HEK293 (cell line): ENCODE measurements at regions not wholly inside any gene's neighbourhood (a gene's known extent, or its start where the extent isn't known, plus 50 kb on each side); places are given as distances from the start of the nearest gene placed in this dataset.

Experiments used
- CTCF ChIP-seq: fragments of 450-650 bp; formaldehyde crosslinking; IDR thresholded peaks from 2 replicates; pipeline ENCODE4 v1.5.1; 2016; ENCODE audit warnings: missing biosample characterization, missing genetic modification characterization
- GLI4 ChIP-seq: fragments of 450-650 bp; formaldehyde crosslinking; IDR thresholded peaks from 2 replicates; pipeline ENCODE4 v1.5.1; 2016; ENCODE audit warnings: missing biosample characterization, missing genetic modification characterization
- GLIS1 ChIP-seq: fragments of 450-650 bp; formaldehyde crosslinking; IDR thresholded peaks from 2 replicates; pipeline ENCODE4 v1.5.1; 2016; ENCODE audit warnings: missing biosample characterization, missing genetic modification characterization
- KLF7 ChIP-seq: fragments of 450-650 bp; formaldehyde crosslinking; IDR thresholded peaks from 2 replicates; pipeline ENCODE4 v1.5.1; 2016; ENCODE audit warnings: missing biosample characterization, missing genetic modification characterization, borderline replicate concordance
- PATZ1 ChIP-seq: fragments of 450-650 bp; formaldehyde crosslinking; IDR thresholded peaks from 2 replicates; pipeline ENCODE4 v1.5.1; 2016; ENCODE audit warnings: missing biosample characterization, missing genetic modification characterization
- REST ChIP-seq: fragments of 450-650 bp; formaldehyde crosslinking; IDR thresholded peaks from 2 replicates; pipeline ENCODE4 v1.5.1; 2016; ENCODE audit warnings: missing biosample characterization, missing genetic modification characterization
- SALL2 ChIP-seq: fragments of 450-650 bp; formaldehyde crosslinking; IDR thresholded peaks from 2 replicates; pipeline ENCODE4 v1.5.0; 2017; ENCODE audit warnings: missing biosample characterization, mild to moderate bottlenecking, missing genetic modification characterization, borderline replicate concordance
- SCRT1 ChIP-seq: fragments of 450-650 bp; formaldehyde crosslinking; IDR thresholded peaks from 2 replicates; pipeline ENCODE4 v1.5.1; 2016; ENCODE audit warnings: missing biosample characterization, missing genetic modification characterization, borderline replicate concordance
- ZNF132 ChIP-seq: fragments of 450-650 bp; formaldehyde crosslinking; IDR thresholded peaks from 2 replicates; pipeline ENCODE4 v1.5.1; 2017; ENCODE audit warnings: missing biosample characterization, missing genetic modification characterization, borderline replicate concordance
- ZNF157 ChIP-seq: fragments of 450-650 bp; formaldehyde crosslinking; IDR thresholded peaks from 2 replicates; pipeline ENCODE4 v1.5.1; 2016; ENCODE audit warnings: missing biosample characterization, missing genetic modification characterization
- ZNF274 ChIP-seq, 2 experiments: fragments of 200-500 bp in 1 of 2; fragments of 450-650 bp in 1 of 2; sonication (Bioruptor generic) in 1 of 2; formaldehyde crosslinking in 1 of 2; IDR thresholded peaks; 2 replicates each; pipeline versions ENCODE4 v1.5.1 to v1.6.1; 2014 to 2016; ENCODE audit warnings: borderline replicate concordance in 1 of 2, inconsistent platforms in 1 of 2, low read length in 1 of 2, missing biosample characterization in 1 of 2, missing genetic modification characterization in 1 of 2
- ZNF624 ChIP-seq: fragments of 450-650 bp; formaldehyde crosslinking; IDR thresholded peaks from 2 replicates; pipeline ENCODE4 v1.5.1; 2017; ENCODE audit warnings: missing biosample characterization, missing genetic modification characterization
- ZNF747 ChIP-seq: fragments of 450-650 bp; formaldehyde crosslinking; IDR thresholded peaks from 2 replicates; pipeline ENCODE4 v1.5.1; 2016; ENCODE audit warnings: missing biosample characterization, missing genetic modification characterization

- no peak for TF ChIP-seq KLF7 (tag by site-specific recombination)
- TF ChIP-seq GLI4 = no peak
- no peak for TF ChIP-seq CTCF (tag by site-specific recombination)
- no peak for TF ChIP-seq ZNF747 (tag by site-specific recombination)
- no peak for TF ChIP-seq ZNF624 (tag by site-specific recombination)
- TF ChIP-seq ZNF157 (tag by site-specific recombination) = no peak
- no peak for TF ChIP-seq GLIS1 (tag by site-specific recombination)
- no peak for TF ChIP-seq SALL2
- TF ChIP-seq SCRT1 = no peak
- no peak for TF ChIP-seq PATZ1
- TF ChIP-seq ZNF132 = no peak
- TF ChIP-seq ZNF274 (IDR thresholded peaks at IDR 0.05; ENCODE audit: low read length) = no peak
- no peak for TF ChIP-seq ZNF274 (tag by site-specific recombination; IDR thresholded peaks at IDR 0.05; ENCODE audit: borderline replicate concordance)
- TF ChIP-seq REST = no peak
These were observed 160.5 kb upstream of the C2CD4B start for GRCh38 chr15:62325597-62325996.
